ENCODE measurements at regions not wholly inside any gene's neighbourhood (a gene's known extent, or its start where the extent isn't known, plus 50 kb on each side); places are given as distances from the start of the nearest gene placed in this dataset.

DNA sequence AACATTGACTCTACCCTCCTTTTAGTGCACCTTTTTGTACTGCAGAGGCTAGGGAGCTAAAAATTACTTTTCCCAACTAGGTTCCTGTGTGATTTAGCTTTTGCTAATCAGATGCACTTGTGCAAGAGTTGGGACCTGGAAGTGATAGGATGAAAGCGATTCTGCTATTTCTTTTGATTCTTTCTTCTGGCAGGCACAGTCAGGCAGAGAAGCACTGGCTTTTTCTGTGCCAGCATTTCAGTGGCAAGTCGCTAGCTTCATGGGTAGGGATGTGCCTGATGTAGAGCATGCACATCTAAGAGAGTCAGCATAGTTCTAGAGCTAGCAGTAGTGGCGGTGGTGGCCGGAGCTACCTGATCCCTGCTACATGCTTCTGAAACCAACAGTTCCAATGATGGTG is 89.8 kb downstream of the MDH1 start:
- TF ChIP-seq GATA3 (IDR thresholded peaks at IDR 0.05; ENCODE audit: low read depth, low read length) (no peak), GATA2 (IDR thresholded peaks at IDR 0.05; ENCODE audit: low read depth, low read length) (no peak)
